ENCODE measurements at regions not wholly inside any gene's neighbourhood (a gene's known extent, or its start where the extent isn't known, plus 50 kb on each side); places are given as distances from the start of the nearest gene placed in this dataset.
"Not testable (repeated sequence)": the region's sequence is repeated elsewhere in the genome, so short reads cannot be mapped to it uniquely, and the experiment has no call there.

DNA sequence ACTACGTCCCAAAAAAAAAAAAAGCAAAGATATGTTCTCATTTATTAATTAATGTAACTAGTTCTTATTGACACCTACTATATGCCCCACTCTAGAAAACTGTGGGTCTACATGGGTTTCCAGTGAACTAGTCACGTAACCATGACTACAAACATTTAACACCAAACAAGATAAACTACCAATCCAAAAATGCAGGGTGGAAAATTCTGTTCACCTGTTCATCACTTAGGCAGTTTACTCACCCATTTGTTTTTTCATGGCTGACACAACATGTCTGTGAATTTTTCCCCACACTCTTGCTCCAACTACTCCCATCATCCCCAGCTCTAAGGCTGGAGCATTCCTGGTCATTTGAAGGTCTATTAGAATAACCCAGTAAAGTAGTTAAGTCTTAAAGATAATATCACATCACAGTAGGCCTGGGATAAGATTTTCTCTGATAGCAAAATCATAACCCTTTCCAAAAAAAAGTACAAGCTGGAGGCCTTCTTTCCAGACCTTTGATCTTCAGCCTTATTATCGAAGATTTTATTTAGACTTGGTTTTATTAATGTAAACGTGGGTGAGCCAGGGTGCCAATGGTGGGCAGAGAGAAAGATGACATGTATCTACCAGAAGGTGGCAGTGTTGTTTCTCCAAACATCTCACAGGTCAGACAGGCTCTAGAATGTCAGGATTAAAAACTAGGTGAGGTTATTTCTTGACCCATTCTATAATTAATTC lies 61.6 kb upstream of the DAAM1 start:
- no peak overlapping the region for H3K27ac ChIP-seq
- no peak for DNase-seq (ENCODE audit: low read depth, low spot score)

DNA sequence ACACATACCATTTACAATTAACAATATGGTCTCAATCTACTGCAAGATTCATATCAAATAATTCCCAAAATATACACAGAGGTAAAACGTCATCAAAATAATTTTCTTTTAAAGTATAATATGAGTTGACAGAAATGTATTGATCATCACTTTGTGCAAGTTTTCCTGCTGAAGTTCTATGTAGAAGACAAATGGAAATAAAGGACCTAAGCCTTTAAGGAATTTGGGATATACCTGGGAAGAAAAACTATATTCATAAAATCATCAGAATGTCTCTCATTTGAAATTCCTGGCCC lies 61.1 kb upstream of the DAAM1 start:
- H3K27ac ChIP-seq, result no peak overlapping the region
- no peak for DNase-seq (ENCODE audit: low read depth, low spot score)

DNA sequence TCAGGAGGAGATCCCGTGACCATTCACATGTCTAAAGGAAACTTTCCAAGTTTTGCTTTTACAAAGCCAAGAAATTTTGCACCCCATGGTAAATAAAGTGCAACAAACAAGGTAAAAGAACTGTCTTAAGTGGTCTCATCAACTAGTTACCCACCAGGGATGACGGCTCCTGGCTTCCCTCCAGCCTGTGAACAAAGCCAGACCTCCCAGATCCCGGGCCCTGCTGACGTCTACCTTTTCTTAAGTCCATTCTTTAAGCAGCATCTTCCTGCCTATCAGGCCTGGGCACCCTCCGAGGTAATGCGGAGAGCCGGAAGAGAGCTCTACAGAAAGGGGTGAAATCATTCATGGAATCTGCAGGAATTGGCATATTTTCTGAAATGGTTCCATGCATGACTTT lies 58.0 kb upstream of the DAAM1 start:
- no peak overlapping the region for H3K27ac ChIP-seq
- DNase-seq (ENCODE audit: low read depth, low spot score), result no peak

DNA sequence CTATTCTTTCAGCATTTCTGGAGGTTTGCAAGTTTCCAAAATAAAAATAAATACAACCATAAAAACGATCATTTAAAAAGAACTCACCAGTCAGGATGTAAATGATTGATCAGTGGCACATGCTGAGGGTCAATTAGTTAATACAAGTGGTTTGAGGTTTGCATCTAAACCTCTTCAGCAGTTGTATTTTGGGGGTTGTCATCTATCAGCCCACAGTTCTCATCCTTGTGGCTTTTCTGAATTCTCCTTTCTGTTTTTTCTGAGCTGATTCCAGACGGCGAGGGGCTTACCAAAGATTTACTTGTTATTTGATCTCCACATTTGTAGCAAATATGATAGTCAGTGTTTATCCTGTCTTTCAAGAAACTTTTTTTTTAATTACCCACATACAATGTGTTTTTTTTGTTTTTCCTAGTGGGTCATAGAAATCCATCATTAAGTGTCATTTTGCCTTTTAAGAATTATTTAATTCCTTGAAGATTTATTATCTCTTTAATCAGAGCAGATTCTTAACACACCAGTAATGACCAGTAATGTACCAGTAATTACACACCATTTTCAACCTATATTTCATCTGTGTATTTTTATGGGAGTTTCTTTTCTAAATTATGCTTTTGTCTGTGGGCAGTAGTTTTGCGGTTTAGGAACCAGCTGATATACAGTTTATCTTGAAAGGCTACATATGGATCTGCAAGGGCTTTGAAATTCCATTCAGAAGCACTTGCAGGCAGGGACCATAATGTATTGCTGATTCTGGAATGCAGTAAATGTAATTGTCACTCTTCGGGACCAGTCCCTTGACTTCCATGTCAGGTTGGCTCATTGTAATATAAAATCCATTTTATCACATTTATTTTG lies 56.3 kb upstream of the DAAM1 start:
- no peak for DNase-seq (ENCODE audit: low read depth, low spot score)
- no peak overlapping the region for H3K27ac ChIP-seq

GRCh38 chr14:59132796-59133494 lies 55.5 kb upstream of the DAAM1 start:
- H3K27ac ChIP-seq, result no peak overlapping the region
- no peak for DNase-seq (ENCODE audit: low read depth, low spot score)

GRCh38 chr14:59133709-59134108 lies 54.8 kb upstream of the DAAM1 start:
- DNase-seq (ENCODE audit: low read depth, low spot score), result no peak

GRCh38 chr14:59134307-59134706 lies 54.2 kb upstream of the DAAM1 start:
- DNase-seq (ENCODE audit: low read depth, low spot score), result no peak
- no peak overlapping the region for H3K27ac ChIP-seq

More at GRCh38 chr14:59133709-59134108, 54.8 kb upstream of the DAAM1 start:
- no peak overlapping the region for H3K27ac ChIP-seq

- DNase-seq (ENCODE audit: low read depth, low spot score), result no peak
- no peak overlapping the region for H3K27ac ChIP-seq
These were observed 51.2 kb upstream of the DAAM1 start for GRCh38 chr14:59137256-59137655.

DNA sequence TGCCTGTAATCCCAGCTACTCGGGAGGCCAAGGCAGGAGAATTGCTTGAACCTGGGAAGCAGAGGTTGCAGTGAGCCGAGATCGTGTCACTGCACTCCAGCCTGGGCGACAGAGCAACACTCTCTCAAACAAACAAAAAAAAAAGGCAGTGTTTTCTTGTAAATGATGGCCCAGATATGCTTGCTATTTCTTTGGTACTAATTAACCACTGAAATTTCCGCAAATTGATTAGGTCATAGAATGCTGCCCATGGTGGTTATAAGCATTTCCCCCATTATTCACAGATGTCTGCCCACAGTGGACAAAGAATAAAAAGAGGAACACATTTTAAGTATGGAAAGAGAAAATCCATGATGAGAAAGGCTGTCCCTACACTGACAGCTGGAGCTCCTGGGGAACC lies 49.9 kb upstream of the DAAM1 start:
- not testable (repeated sequence) for H3K27ac ChIP-seq; DNase-seq (ENCODE audit: low read depth, low spot score)
